Endothelial cell of umbilical vein (primary cell): ENCODE measurements at regions not wholly inside any gene's neighbourhood (a gene's known extent, or its start where the extent isn't known, plus 50 kb on each side); places are given as distances from the start of the nearest gene placed in this dataset.

Experiments used
- BruUV-seq: library from RNA; stranded (reverse); fragments of 400-500 nt; replicated peaks from 2 replicates; lab custom pipeline; 2021; lab: Mats Ljungman, UMichigan
- CTCF ChIA-PET: fragments of 300-600, 350-600 bp; sonication (Branson Sonifier 250); formaldehyde crosslinking; loops from one replicate; lab custom pipeline; 2021; ENCODE audit warnings: antibody characterized with exemption, inconsistent platforms; lab: Charles Lee
- POLR2A ChIA-PET: fragments of 300-600, 350-600 bp; sonication (Branson Sonifier 250); formaldehyde crosslinking; loops from one replicate; lab custom pipeline; 2021; ENCODE audit warnings: antibody characterized with exemption, inconsistent platforms; lab: Charles Lee
- DNase-seq: peaks from one replicate; pipeline ENCODE4 v3.0.0-alpha.2; 2011; ENCODE audit warnings: low read depth, low spot score
- FAIRE-seq: peaks from 2 replicates; lab custom pipeline; 2011; peaks lifted over from hg19 to GRCh38; lab: Jason Lieb, UNC
- H2AFZ ChIP-seq: 2 replicates; pipeline ENCODE4 v1.6.0; 2012; ENCODE audit warnings: low read depth, low read length, control low read depth, inconsistent platforms
- H3K27ac ChIP-seq: 2 replicates; pipeline ENCODE4 v1.5.1; 2011; ENCODE audit warnings: low read depth, mild to moderate bottlenecking, control low read depth, low read length, moderate library complexity; ENCODE audit not compliant: insufficient read depth
- H3K27me3 ChIP-seq, 2 experiments: 2 replicates each; pipeline versions ENCODE4 v1.6.0 to v1.6.1; 2011; ENCODE audit warnings: low read length in 2 of 2, mixed read lengths in 1 of 2; ENCODE audit not compliant: control insufficient read depth in 2 of 2, insufficient read depth in 2 of 2
- H3K36me3 ChIP-seq, 2 experiments: 2 replicates in 1 of 2; 3 replicates in 1 of 2; pipeline ENCODE4 v1.5.1; 2011; ENCODE audit warnings: low read length in 2 of 2, mild to moderate bottlenecking in 1 of 2, moderate library complexity in 1 of 2; ENCODE audit not compliant: control insufficient read depth in 2 of 2, insufficient read depth in 2 of 2; ENCODE audit errors: extremely low read depth in 1 of 2
- H3K4me1 ChIP-seq: 3 replicates; pipeline ENCODE4 v1.5.1; 2011; ENCODE audit warnings: mild to moderate bottlenecking, low read length; ENCODE audit not compliant: control insufficient read depth, insufficient read depth; ENCODE audit errors: extremely low read depth
- H3K4me2 ChIP-seq: 2 replicates; pipeline ENCODE4 v1.6.1; 2011; ENCODE audit warnings: low read length, control low read depth, mixed read lengths; ENCODE audit not compliant: insufficient read depth
- H3K4me3 ChIP-seq, 3 experiments: fragments of 200-600 bp in 1 of 3; sonication (generic), shearing (Covaris generic) in 1 of 3; replicated peaks in 1 of 3; 2 replicates each; pipeline ENCODE4 v1.5.1; 2011 to 2016; ENCODE audit warnings: control low read depth in 3 of 3, low read length in 3 of 3, mild to moderate bottlenecking in 2 of 3, inconsistent platforms in 1 of 3, low read depth in 1 of 3, moderate library complexity in 1 of 3; ENCODE audit not compliant: insufficient read depth in 1 of 3
- H3K79me2 ChIP-seq: 2 replicates; pipeline ENCODE4 v1.6.0; 2012; ENCODE audit warnings: low read length, inconsistent platforms; ENCODE audit not compliant: control insufficient read depth, insufficient read depth
- H3K9ac ChIP-seq: replicated peaks from 2 replicates; pipeline ENCODE3; 2011; ENCODE audit warnings: low read length, control low read depth; ENCODE audit not compliant: insufficient read depth; ENCODE audit errors: extremely low read depth
- H3K9me1 ChIP-seq: replicated peaks from 3 replicates; pipeline ENCODE4 v1.6.0; 2011; ENCODE audit warnings: mild to moderate bottlenecking, low read length; ENCODE audit not compliant: control insufficient read depth, insufficient read depth; ENCODE audit errors: extremely low read depth
- H3K9me3 ChIP-seq: replicated peaks from 2 replicates; pipeline ENCODE4 v1.5.1; 2012; ENCODE audit warnings: low read length, inconsistent platforms; ENCODE audit not compliant: control insufficient read depth, insufficient read depth
- H4K20me1 ChIP-seq: replicated peaks from 2 replicates; pipeline ENCODE3; 2011; ENCODE audit warnings: mild to moderate bottlenecking, low read length; ENCODE audit not compliant: control insufficient read depth, insufficient read depth; ENCODE audit errors: extremely low read depth
- CTCF ChIP-seq, 2 donors: IDR thresholded peaks; 1 replicate in 1 of 2; 2 replicates in 1 of 2; pipeline ENCODE4 v1.5.1; 2011; ENCODE audit warnings: low read length in 2 of 2, mild to moderate bottlenecking in 2 of 2, moderate library complexity in 2 of 2, control low read depth in 1 of 2, inconsistent platforms in 1 of 2, low read depth in 1 of 2; ENCODE audit not compliant: insufficient read depth in 1 of 2; ENCODE audit errors: extremely low read depth in 1 of 2
- EZH2 ChIP-seq: IDR thresholded peaks from 2 replicates; pipeline ENCODE4 v1.6.1; 2012; ENCODE audit warnings: borderline replicate concordance, low read depth, mild to moderate bottlenecking, moderate library complexity, low read length, inconsistent platforms; ENCODE audit not compliant: severe bottlenecking
- FOS ChIP-seq: IDR thresholded peaks from 2 replicates; pipeline ENCODE4 v1.6.1; 2011; ENCODE audit warnings: mild to moderate bottlenecking, low read length, moderate library complexity, borderline replicate concordance; ENCODE audit not compliant: insufficient read depth
- GATA2 ChIP-seq: IDR thresholded peaks from 2 replicates; pipeline ENCODE4 v1.7.0; 2011; ENCODE audit warnings: low read depth, mild to moderate bottlenecking, moderate library complexity, mixed read lengths, low read length; ENCODE audit not compliant: insufficient read length, insufficient read depth
- JUN ChIP-seq: IDR thresholded peaks from 2 replicates; pipeline ENCODE4 v1.6.1; 2011; ENCODE audit warnings: borderline replicate concordance, low read depth; ENCODE audit not compliant: insufficient read length, insufficient read depth
- MAX ChIP-seq: IDR thresholded peaks from 2 replicates; pipeline ENCODE4 v1.6.1; 2011; ENCODE audit not compliant: insufficient read depth, insufficient read length
- MYC ChIP-seq: IDR thresholded peaks from one replicate; pipeline ENCODE4 v1.6.1; 2011; ENCODE audit warnings: mild to moderate bottlenecking, low read depth, low read length
- POLR2A ChIP-seq: IDR thresholded peaks from 2 replicates; pipeline ENCODE4 v1.6.1; 2012; ENCODE audit warnings: low read depth, mild to moderate bottlenecking, control low read depth, low read length
- POLR2AphosphoS5 ChIP-seq: IDR thresholded peaks from 2 replicates; pipeline ENCODE4 v1.6.1; 2012; ENCODE audit warnings: low read depth, mild to moderate bottlenecking, control low read depth, low read length, moderate library complexity; ENCODE audit not compliant: insufficient read depth
- dilution Hi-C: fragments of 300-500 bp; cut with MboI; formaldehyde crosslinking; loops from one replicate; pipeline ENCODE4 v1.15.0; 2019; ENCODE audit warnings: low sequenced_read_pairs; ENCODE audit not compliant: extremely low pct_ligation_motif_present
- intact Hi-C: fragments of 100-400 bp; cut with micrococcal nuclease; formaldehyde crosslinking; loops from one replicate; pipeline ENCODE4 v1.10.0; 2022

- Histone ChIP-seq H3K9me1 (no peaks in the 10 kb centered on the region), H3K79me2 (no peaks in the 10 kb centered on the region), H3K9ac (no peak overlapping the region), H3K4me3 (no peak overlapping the region), H4K20me1 (no peaks in the 10 kb centered on the region), H3K27me3 (no peaks in the 10 kb centered on the region), H3K9me3 (no peaks in the 10 kb centered on the region), H3K36me3 (no peaks in the 10 kb centered on the region), H3K4me2 (no peak overlapping the region), H2AFZ (no peak overlapping the region), H3K4me1 (no peaks in the 10 kb centered on the region), H3K27ac (no peak overlapping the region)
- ChIA-PET POLR2A (no interaction called here), CTCF (interaction anchor here (1.6 kb wide), 1 partner anchor 12 kb away, joined by 4 read pairs; no protein-coding TSS in a partner anchor)
- BruUV-seq = no TSS peak
- DNase-seq (peak; percentile 3), FAIRE-seq (no peak)
- dilution Hi-C loops (no loop called here), intact Hi-C loops (no loop called here)
- TF ChIP-seq GATA2 = no peak
- no peak for TF ChIP-seq JUN
- TF ChIP-seq POLR2A = no peak
- peak; percentile 59 for TF ChIP-seq FOS
Measured at GRCh38 chr4:148542922-148543623, 100.9 kb upstream of the NR3C2 start.

GRCh38 chr4:148540622-148541326 is 98.6 kb upstream of the NR3C2 start:
- BruUV-seq = no TSS peak
- DNase-seq (no peak), FAIRE-seq (no peak)
- Histone ChIP-seq H3K9me1 (no peaks in the 10 kb centered on the region), H3K27ac (no peak overlapping the region), H3K4me3 (no peak overlapping the region), H2AFZ (no peak overlapping the region), H3K9me3 (no peaks in the 10 kb centered on the region), H3K79me2 (no peaks in the 10 kb centered on the region), H3K9ac (no peak overlapping the region), H4K20me1 (no peaks in the 10 kb centered on the region), H3K36me3 (no peaks in the 10 kb centered on the region), H3K4me2 (no peak overlapping the region), H3K27me3 (no peaks in the 10 kb centered on the region), H3K4me1 (no peaks in the 10 kb centered on the region)
- dilution Hi-C loops (no loop called here), intact Hi-C loops (no loop called here)
- ChIA-PET POLR2A (no interaction called here), CTCF (no interaction called here)
- TF ChIP-seq EZH2 (no peak), JUN (no peak), MYC (no peak), FOS (no peak), POLR2AphosphoS5 (no peak), GATA2 (no peak), MAX (no peak), POLR2A (no peak), CTCF (IDR thresholded peaks at IDR 0.05; ENCODE audit: extremely low read depth in 1 of 2, insufficient read depth in 1 of 2, low read depth in 1 of 2, low read length in 2 of 2) (no peak)
